HFFc6 (cell line): ENCODE measurements at regions not wholly inside any gene's neighbourhood (a gene's known extent, or its start where the extent isn't known, plus 50 kb on each side); places are given as distances from the start of the nearest gene placed in this dataset.

Source experiments
- DNase-seq: peaks from one replicate; pipeline ENCODE4 v3.0.0-alpha.2; 2018
- H3K27ac Mint-ChIP-seq: 2 replicates; pipeline ENCODE4 v1.8.0; 2020; ENCODE audit warnings: mild to moderate bottlenecking, mixed read lengths
- H3K27me3 Mint-ChIP-seq: 2 replicates; pipeline ENCODE4 v1.8.0; 2021; ENCODE audit warnings: mild to moderate bottlenecking, moderate library complexity, mixed read lengths; ENCODE audit not compliant: insufficient read depth
- H3K36me3 Mint-ChIP-seq: 2 replicates; pipeline ENCODE4 v1.8.0; 2021; ENCODE audit warnings: low read depth, mixed read lengths
- H3K4me1 Mint-ChIP-seq: 2 replicates; pipeline ENCODE4 v1.8.0; 2020; ENCODE audit warnings: low read depth, mixed read lengths
- H3K4me3 Mint-ChIP-seq: 2 replicates; pipeline ENCODE4 v1.8.0; 2020; ENCODE audit warnings: mild to moderate bottlenecking, moderate library complexity, mixed read lengths
- H3K9me3 Mint-ChIP-seq: 2 replicates; pipeline ENCODE4 v1.8.0; 2020; ENCODE audit warnings: mild to moderate bottlenecking, mixed read lengths
- CTCF ChIP-seq: fragments of 200-600 bp; sonication (generic); IDR thresholded peaks from 2 replicates; pipeline ENCODE4 v1.5.0; 2021; ENCODE audit warnings: antibody characterized with exemption, mild to moderate bottlenecking

DNA sequence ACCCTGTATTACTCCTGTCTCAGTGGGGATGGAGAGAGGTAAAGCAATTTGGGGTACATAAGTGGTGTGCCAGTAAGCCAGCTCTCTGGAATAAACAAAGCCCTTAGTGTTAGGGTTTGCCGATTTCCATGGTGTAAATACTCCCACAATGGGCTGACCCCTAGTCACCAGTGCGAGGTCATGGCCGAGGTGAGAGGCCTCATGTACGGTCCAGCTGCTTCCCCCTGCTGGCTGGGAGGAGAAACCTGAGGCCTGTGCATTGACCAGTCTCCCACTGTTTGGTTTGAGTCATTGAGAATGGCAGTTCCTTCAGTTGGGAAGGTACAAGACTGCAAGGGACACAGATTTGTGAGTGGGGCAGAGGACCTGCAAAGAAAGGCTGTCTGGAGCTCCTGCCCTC is 382.0 kb downstream of the CDH26 start:
- H3K36me3 Mint-ChIP-seq: no peaks in the 10 kb centered on the region
- DNase-seq: no peak
- H3K27me3 Mint-ChIP-seq: peaks cover 17% of the 10 kb centered on the region
- no peaks in the 10 kb centered on the region for H3K9me3 Mint-ChIP-seq
- H3K4me1 Mint-ChIP-seq: no peaks in the 10 kb centered on the region
- no peak overlapping the region for H3K4me3 Mint-ChIP-seq
- no peak for TF ChIP-seq CTCF
- no peak overlapping the region for H3K27ac Mint-ChIP-seq

GRCh38 chr20:60341062-60341461 is 382.8 kb downstream of the CDH26 start:
- Mint-ChIP-seq H3K27ac (no peak overlapping the region), H3K27me3 (peaks cover 15% of the 10 kb centered on the region), H3K36me3 (no peaks in the 10 kb centered on the region), H3K9me3 (no peaks in the 10 kb centered on the region), H3K4me3 (no peak overlapping the region), H3K4me1 (no peaks in the 10 kb centered on the region)
- DNase-seq: no peak
- TF ChIP-seq CTCF: no peak

- no peak overlapping the region for H3K4me3 Mint-ChIP-seq
- TF ChIP-seq CTCF: no peak
- peaks cover 8% of the 10 kb centered on the region for H3K27me3 Mint-ChIP-seq
- no peak for DNase-seq
- H3K9me3 Mint-ChIP-seq: peaks cover 4% of the 10 kb centered on the region
- H3K27ac Mint-ChIP-seq: no peak overlapping the region
- no peaks in the 10 kb centered on the region for H3K36me3 Mint-ChIP-seq
- no peaks in the 10 kb centered on the region for H3K4me1 Mint-ChIP-seq
These were observed 386.9 kb downstream of the CDH26 start for GRCh38 chr20:60345106-60345505.

DNA sequence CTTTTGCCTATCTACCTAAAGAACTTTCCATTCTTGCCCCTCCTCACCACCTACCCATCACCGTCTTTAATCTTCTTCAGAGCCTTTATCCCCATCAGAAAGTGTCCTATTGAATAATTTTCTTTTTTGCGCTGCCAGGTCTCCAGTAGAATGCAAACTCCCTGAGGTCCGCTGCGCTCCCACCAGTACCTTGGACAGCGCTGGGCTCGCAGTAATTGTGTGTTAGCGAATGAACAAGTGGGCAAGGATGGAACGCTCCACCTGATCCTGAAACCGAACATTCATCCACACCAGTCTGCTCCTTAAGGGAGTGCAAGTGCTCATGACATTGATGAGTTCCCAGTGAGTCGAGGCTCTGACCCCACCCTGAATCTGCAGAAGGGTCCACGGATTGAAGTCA is 391.2 kb downstream of the CDH26 start:
- peaks cover 15% of the 10 kb centered on the region for H3K9me3 Mint-ChIP-seq
- TF ChIP-seq CTCF: no peak
- no peak overlapping the region for H3K27ac Mint-ChIP-seq
- no peak for DNase-seq
- no peaks in the 10 kb centered on the region for H3K36me3 Mint-ChIP-seq
- H3K27me3 Mint-ChIP-seq: peaks cover 6% of the 10 kb centered on the region
- H3K4me3 Mint-ChIP-seq: no peak overlapping the region
- H3K4me1 Mint-ChIP-seq: no peaks in the 10 kb centered on the region

GRCh38 chr20:60352017-60352416 is 393.8 kb downstream of the CDH26 start:
- no peak for TF ChIP-seq CTCF
- DNase-seq: no peak
- H3K27ac Mint-ChIP-seq: no peak overlapping the region
- H3K27me3 Mint-ChIP-seq: peaks cover 3% of the 10 kb centered on the region; the same call in 1 of the 2 replicates
- no peak overlapping the region for H3K4me3 Mint-ChIP-seq
- H3K4me1 Mint-ChIP-seq: no peaks in the 10 kb centered on the region
- peaks cover 15% of the 10 kb centered on the region for H3K9me3 Mint-ChIP-seq
- H3K36me3 Mint-ChIP-seq: no peaks in the 10 kb centered on the region

DNA sequence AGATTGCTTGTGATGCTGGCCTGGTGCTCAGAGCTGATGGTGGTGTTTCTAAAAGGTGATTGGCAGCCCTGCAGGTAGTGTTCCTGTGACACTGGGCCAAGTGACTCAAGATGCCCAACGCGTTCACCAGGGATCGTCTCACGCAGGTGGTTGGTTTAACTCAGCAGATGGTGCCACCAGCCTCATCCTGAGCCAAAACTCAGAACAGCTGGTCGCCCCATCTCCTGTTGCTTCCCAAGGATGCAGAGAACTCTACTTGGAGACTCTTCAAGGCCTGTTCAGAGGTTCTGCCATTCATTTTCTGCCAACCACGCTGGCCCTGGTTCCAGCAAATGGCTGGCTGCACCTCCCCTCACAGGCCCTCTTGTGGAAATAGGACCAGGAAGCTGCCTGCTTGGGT is 394.4 kb downstream of the CDH26 start:
- Mint-ChIP-seq H3K27me3 (peaks cover 2% of the 10 kb centered on the region; the same call in 1 of the 2 replicates), H3K9me3 (peaks cover 15% of the 10 kb centered on the region), H3K27ac (no peak overlapping the region), H3K4me1 (no peaks in the 10 kb centered on the region), H3K36me3 (no peaks in the 10 kb centered on the region), H3K4me3 (no peak overlapping the region)
- no peak for TF ChIP-seq CTCF
- no peak for DNase-seq
